MCF 10A (cell line): ENCODE measurements at regions not wholly inside any gene's neighbourhood (a gene's known extent, or its start where the extent isn't known, plus 50 kb on each side); places are given as distances from the start of the nearest gene placed in this dataset.

Experiments used
- BruUV-seq: library from RNA; stranded (reverse); fragments of 400-500 nt; replicated peaks from 2 replicates; lab custom pipeline; 2021; lab: Mats Ljungman, UMichigan
- CTCF ChIA-PET: fragments of 300-600 bp; sonication (Branson Sonifier 250); formaldehyde crosslinking; extraction: SDS; loops from one replicate; lab custom pipeline; 2021; ENCODE audit warnings: antibody characterized with exemption, inconsistent platforms; lab: Yijun Ruan, JAX
- POLR2A ChIA-PET: fragments of 300-600, 350-650 bp; sonication (Branson Sonifier 250); formaldehyde crosslinking; extraction: SDS; loops from one replicate; lab custom pipeline; 2020; ENCODE audit warnings: antibody characterized with exemption, inconsistent platforms; lab: Yijun Ruan, JAX
- DNase-seq: peaks from one replicate; pipeline ENCODE4 v3.0.0-alpha.2; 2018; ENCODE audit not compliant: unreplicated experiment
- H3K27ac Mint-ChIP-seq: one replicate; pipeline ENCODE4 v1.8.0; 2022; ENCODE audit warnings: mild to moderate bottlenecking, low read depth, mixed read lengths; ENCODE audit not compliant: unreplicated experiment
- H3K27me3 Mint-ChIP-seq: one replicate; pipeline ENCODE4 v1.8.0; 2022; ENCODE audit warnings: mixed read lengths; ENCODE audit not compliant: insufficient read depth, unreplicated experiment
- H3K36me3 Mint-ChIP-seq: one replicate; pipeline ENCODE4 v1.8.0; 2022; ENCODE audit warnings: mild to moderate bottlenecking, moderate library complexity, mixed read lengths; ENCODE audit not compliant: insufficient read depth, unreplicated experiment
- H3K4me1 Mint-ChIP-seq: one replicate; pipeline ENCODE4 v1.8.0; 2022; ENCODE audit warnings: mixed read lengths; ENCODE audit not compliant: insufficient read depth, unreplicated experiment
- H3K4me3 Mint-ChIP-seq: one replicate; pipeline ENCODE4 v1.8.0; 2022; ENCODE audit warnings: mild to moderate bottlenecking, moderate library complexity, mixed read lengths; ENCODE audit not compliant: unreplicated experiment
- H3K9me3 Mint-ChIP-seq: one replicate; pipeline ENCODE4 v1.8.0; 2022; ENCODE audit warnings: mixed read lengths; ENCODE audit not compliant: unreplicated experiment
- CTCF ChIP-seq: fragments of 200-600 bp; IDR thresholded peaks from one replicate; pipeline ENCODE4 v1.8.0; 2022; ENCODE audit warnings: antibody characterized with exemption, mild to moderate bottlenecking; ENCODE audit not compliant: unreplicated experiment
- intact Hi-C: fragments of 100-400 bp; cut with micrococcal nuclease; formaldehyde crosslinking; loops from 2 replicates; pipeline ENCODE4 v1.14.1; 2022

DNA sequence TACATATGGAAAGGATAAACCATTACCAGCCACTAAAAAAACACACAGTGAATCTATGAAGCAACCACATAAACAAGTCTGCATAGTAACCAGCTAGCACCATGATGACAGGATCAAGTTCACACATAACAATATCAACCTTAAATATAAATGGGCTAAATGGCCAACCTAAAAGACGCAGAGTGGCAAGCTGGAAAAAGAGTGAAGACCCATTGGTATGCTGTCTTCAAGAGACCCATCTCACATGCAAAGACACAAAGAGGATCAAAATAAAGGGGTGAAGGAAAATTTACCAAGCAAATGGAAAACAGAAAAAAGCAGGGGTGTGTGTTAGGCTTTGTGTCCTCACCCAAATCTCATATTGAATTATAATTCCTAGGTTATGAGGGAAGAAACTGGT lies 909.2 kb downstream of the EPHA7 start:
- H3K4me1 Mint-ChIP-seq, result no peaks in the 10 kb centered on the region
- BruUV-seq, result no TSS peak
- no peaks in the 10 kb centered on the region for H3K27me3 Mint-ChIP-seq
- CTCF ChIA-PET, result no interaction called here
- H3K27ac Mint-ChIP-seq, result no peak overlapping the region
- no peaks in the 10 kb centered on the region for H3K36me3 Mint-ChIP-seq
- POLR2A ChIA-PET, result interaction anchor here (1.1 kb wide), 1 partner anchor 12 kb away, joined by 3 read pairs; no protein-coding TSS in a partner anchor
- H3K4me3 Mint-ChIP-seq, result no peak overlapping the region
- peaks cover 22% of the 10 kb centered on the region for H3K9me3 Mint-ChIP-seq
- DNase-seq, result no peak
- intact Hi-C loops, result no loop called here
- no peak for TF ChIP-seq CTCF

- no peaks in the 10 kb centered on the region for H3K27me3 Mint-ChIP-seq
- H3K27ac Mint-ChIP-seq, result no peak overlapping the region
- no peak for TF ChIP-seq CTCF
- no peaks in the 10 kb centered on the region for H3K36me3 Mint-ChIP-seq
- BruUV-seq, result no TSS peak
- H3K9me3 Mint-ChIP-seq, result peaks cover 22% of the 10 kb centered on the region
- no peak overlapping the region for H3K4me3 Mint-ChIP-seq
- intact Hi-C loops, result no loop called here
- POLR2A ChIA-PET, result interaction anchor here (0.7 kb wide), 1 partner anchor 13 kb away, joined by 3 read pairs; no protein-coding TSS in a partner anchor
- H3K4me1 Mint-ChIP-seq, result no peaks in the 10 kb centered on the region
- CTCF ChIA-PET, result no interaction called here
- DNase-seq, result no peak
Observed at GRCh38 chr6:92507552-92507951, 911.8 kb downstream of the EPHA7 start.

- no peak overlapping the region for H3K4me3 Mint-ChIP-seq
- no peak overlapping the region for H3K27ac Mint-ChIP-seq
- no TSS peak for BruUV-seq
- TF ChIP-seq CTCF, result no peak
- peaks cover 6% of the 10 kb centered on the region for H3K9me3 Mint-ChIP-seq
- H3K27me3 Mint-ChIP-seq, result no peaks in the 10 kb centered on the region
- CTCF ChIA-PET, result no interaction called here
- no peaks in the 10 kb centered on the region for H3K36me3 Mint-ChIP-seq
- no peaks in the 10 kb centered on the region for H3K4me1 Mint-ChIP-seq
- POLR2A ChIA-PET, result no interaction called here
- intact Hi-C loops, result no loop called here
- no peak for DNase-seq
Observed at GRCh38 chr6:92504509-92504908, 914.9 kb downstream of the EPHA7 start.

- POLR2A ChIA-PET, result no interaction called here
- BruUV-seq, result no TSS peak
Observed at GRCh38 chr6:92497281-92497680, 922.1 kb downstream of the EPHA7 start.

More at GRCh38 chr6:92497281-92497680, 922.1 kb downstream of the EPHA7 start:
- Mint-ChIP-seq H3K4me1 (no peaks in the 10 kb centered on the region), H3K4me3 (no peak overlapping the region), H3K27ac (no peak overlapping the region), H3K9me3 (no peaks in the 10 kb centered on the region), H3K36me3 (no peaks in the 10 kb centered on the region), H3K27me3 (no peaks in the 10 kb centered on the region)
- TF ChIP-seq CTCF, result no peak
- no peak for DNase-seq
- CTCF ChIA-PET, result no interaction called here
- intact Hi-C loops, result no loop called here
